ENCODE measurements at regions not wholly inside any gene's neighbourhood (a gene's known extent, or its start where the extent isn't known, plus 50 kb on each side); places are given as distances from the start of the nearest gene placed in this dataset.

- no peak for TF ChIP-seq CTCF (IDR thresholded peaks at IDR 0.05)
- TF ChIP-seq POLR2A (IDR thresholded peaks at IDR 0.05): no peak
- TF ChIP-seq EP300 (IDR thresholded peaks at IDR 0.05; ENCODE audit: low read depth): no peak
- TF ChIP-seq POLR2AphosphoS5 (IDR thresholded peaks at IDR 0.05): no peak
Measured at GRCh38 chr11:43135966-43136534, 175.7 kb upstream of the API5 start.

Data from transverse colon (tissue), 4 donors.